HK-2 (cell line): ENCODE measurements at regions not wholly inside any gene's neighbourhood (a gene's known extent, or its start where the extent isn't known, plus 50 kb on each side); places are given as distances from the start of the nearest gene placed in this dataset.

Experiments used
- DNase-seq: peaks from one replicate; pipeline ENCODE4 v3.0.0-alpha.2; 2018; ENCODE audit not compliant: unreplicated experiment

- DNase-seq, result no peak
Observed at GRCh38 chr1:82830690-82831380, 1030.1 kb downstream of the ADGRL2 start.

- no peak for DNase-seq
Observed at GRCh38 chr1:82829527-82829926, 1028.8 kb downstream of the ADGRL2 start.

GRCh38 chr1:82823876-82824275, 1023.1 kb downstream of the ADGRL2 start:
- DNase-seq, result no peak

GRCh38 chr1:82820816-82821215, 1020.1 kb downstream of the ADGRL2 start:
- DNase-seq, result no peak

- DNase-seq, result no peak
Observed at GRCh38 chr1:82819234-82819633, 1018.5 kb downstream of the ADGRL2 start.

GRCh38 chr1:82818586-82818985, 1017.9 kb downstream of the ADGRL2 start:
- DNase-seq, result no peak

GRCh38 chr1:82813386-82813785, 1012.7 kb downstream of the ADGRL2 start:
- DNase-seq, result no peak

GRCh38 chr1:82810601-82811000, 1009.9 kb downstream of the ADGRL2 start:
- DNase-seq, result no peak

- DNase-seq, result no peak
Observed at GRCh38 chr1:82807563-82807962, 1006.8 kb downstream of the ADGRL2 start.

GRCh38 chr1:82806133-82806532, 1005.4 kb downstream of the ADGRL2 start:
- DNase-seq, result no peak

GRCh38 chr1:82801176-82801575, 1000.4 kb downstream of the ADGRL2 start:
- no peak for DNase-seq

GRCh38 chr1:82800721-82801120, 1000.0 kb downstream of the ADGRL2 start:
- no peak for DNase-seq

- no peak for DNase-seq
Observed at GRCh38 chr1:82799261-82799660, 998.5 kb downstream of the ADGRL2 start.

GRCh38 chr1:82795508-82796149, 994.9 kb downstream of the ADGRL2 start:
- DNase-seq, result no peak

GRCh38 chr1:82792151-82792550, 991.4 kb downstream of the ADGRL2 start:
- no peak for DNase-seq

GRCh38 chr1:82790556-82790955, 989.8 kb downstream of the ADGRL2 start:
- no peak for DNase-seq

GRCh38 chr1:82788660-82789059, 987.9 kb downstream of the ADGRL2 start:
- no peak for DNase-seq

- no peak for DNase-seq
Observed at GRCh38 chr1:82788038-82788437, 987.3 kb downstream of the ADGRL2 start.

GRCh38 chr1:82786883-82787282, 986.1 kb downstream of the ADGRL2 start:
- no peak for DNase-seq

- no peak for DNase-seq
Observed at GRCh38 chr1:82785268-82785790, 984.6 kb downstream of the ADGRL2 start.

GRCh38 chr1:82783044-82783443, 982.3 kb downstream of the ADGRL2 start:
- DNase-seq, result no peak

- no peak for DNase-seq
Observed at GRCh38 chr1:82782599-82782998, 981.9 kb downstream of the ADGRL2 start.

- DNase-seq, result no peak
Observed at GRCh38 chr1:82778612-82779011, 977.9 kb downstream of the ADGRL2 start.
